GM18505 (cell line): ENCODE measurements at regions not wholly inside any gene's neighbourhood (a gene's known extent, or its start where the extent isn't known, plus 50 kb on each side); places are given as distances from the start of the nearest gene placed in this dataset.

Source experiments
- ATAC-seq: cut with Tn5 transposase; IDR thresholded peaks from one replicate; pipeline ENCODE4 v1.9.1; 2021; ENCODE audit not compliant: unreplicated experiment
- POLR2A ChIP-seq: IDR thresholded peaks from 4 replicates; pipeline ENCODE4 v1.6.1; 2011; ENCODE audit warnings: borderline replicate concordance; ENCODE audit not compliant: insufficient read depth, insufficient read length; ENCODE audit errors: extremely low read depth

DNA sequence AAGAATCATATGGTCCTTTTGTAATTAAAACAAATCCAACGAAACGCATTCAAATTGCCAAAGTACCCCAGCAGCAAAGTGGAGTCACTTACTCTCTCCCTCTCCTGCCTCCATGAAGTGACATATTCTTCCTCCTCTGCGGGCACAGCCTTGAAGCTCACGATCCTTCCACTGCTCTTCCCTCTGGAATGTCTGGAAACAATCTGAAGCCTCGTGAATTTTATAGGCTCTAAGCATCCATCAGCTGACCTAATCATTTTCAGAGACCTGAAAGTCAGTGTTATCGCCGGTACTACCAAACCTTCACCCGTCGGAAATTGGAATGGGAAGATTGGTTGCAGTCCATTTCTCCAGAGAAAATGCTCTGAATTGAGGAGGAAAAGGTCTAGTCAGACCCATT is 134.5 kb upstream of the FOXF1 start:
- no peak for ATAC-seq
- TF ChIP-seq POLR2A, result no peak

DNA sequence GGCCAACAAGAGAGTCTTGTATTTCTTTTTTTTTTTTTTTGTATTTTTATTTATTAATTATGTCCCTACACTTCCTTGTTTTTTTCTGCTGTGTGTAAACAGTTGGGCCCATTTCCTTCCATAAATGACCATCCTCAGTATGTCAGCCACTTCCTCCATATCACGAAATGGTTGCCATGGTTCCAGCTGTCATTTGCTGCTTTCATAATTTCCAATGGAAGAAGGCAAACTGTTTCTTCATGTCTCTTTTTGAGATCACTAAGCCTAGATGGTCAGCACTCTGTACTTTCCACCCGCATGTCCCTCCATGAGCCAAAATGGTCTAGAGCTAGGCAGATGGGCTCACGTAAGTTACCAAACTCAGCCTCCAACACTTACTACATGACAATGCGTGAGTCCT is 133.5 kb upstream of the FOXF1 start:
- ATAC-seq, result no peak
- no peak for TF ChIP-seq POLR2A

- TF ChIP-seq POLR2A, result no peak
- ATAC-seq, result no peak
Observed at GRCh38 chr16:86377251-86378022, 132.9 kb upstream of the FOXF1 start.

GRCh38 chr16:86378128-86378527 is 132.2 kb upstream of the FOXF1 start:
- no peak for ATAC-seq

DNA sequence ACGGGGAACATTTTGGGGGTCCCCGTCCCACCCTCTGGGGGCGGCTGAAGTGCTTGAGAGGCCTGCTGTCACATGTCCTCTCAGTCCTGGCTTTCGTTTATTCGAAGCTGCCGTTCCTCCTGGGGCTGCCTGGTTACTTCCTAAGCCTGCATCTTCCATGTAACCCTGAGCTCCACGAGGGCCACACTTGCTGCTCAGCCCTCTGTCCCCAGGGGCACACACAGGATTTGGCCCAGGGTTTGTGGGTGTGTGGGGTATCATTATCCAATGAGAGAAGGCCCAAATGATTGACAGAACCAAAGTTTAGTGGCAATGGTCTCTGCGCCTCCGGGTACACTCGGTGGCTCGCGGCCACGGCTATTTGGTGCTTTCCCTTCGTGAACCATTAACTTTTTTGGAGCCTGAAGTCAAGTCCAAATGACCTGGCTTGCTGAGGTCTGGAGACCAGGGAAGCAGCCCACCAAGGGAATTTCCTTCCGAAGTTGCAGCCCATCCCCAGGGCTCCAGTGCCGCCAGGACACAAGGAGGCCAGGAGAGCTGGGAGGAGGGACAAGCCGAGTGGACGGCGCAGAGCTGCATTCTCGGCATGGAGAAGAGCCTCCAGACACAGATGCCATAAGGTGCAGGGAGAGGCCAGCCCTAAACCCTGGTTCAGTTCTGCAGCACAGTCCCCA is 131.4 kb upstream of the FOXF1 start:
- ATAC-seq, result no peak
- TF ChIP-seq POLR2A, result no peak

More at GRCh38 chr16:86378128-86378527, 132.2 kb upstream of the FOXF1 start:
- TF ChIP-seq POLR2A, result no peak

GRCh38 chr16:86379505-86379846 is 130.9 kb upstream of the FOXF1 start:
- ATAC-seq, result no peak
- no peak for TF ChIP-seq POLR2A

GRCh38 chr16:86380030-86380429 is 130.3 kb upstream of the FOXF1 start:
- ATAC-seq, result no peak
- no peak for TF ChIP-seq POLR2A

DNA sequence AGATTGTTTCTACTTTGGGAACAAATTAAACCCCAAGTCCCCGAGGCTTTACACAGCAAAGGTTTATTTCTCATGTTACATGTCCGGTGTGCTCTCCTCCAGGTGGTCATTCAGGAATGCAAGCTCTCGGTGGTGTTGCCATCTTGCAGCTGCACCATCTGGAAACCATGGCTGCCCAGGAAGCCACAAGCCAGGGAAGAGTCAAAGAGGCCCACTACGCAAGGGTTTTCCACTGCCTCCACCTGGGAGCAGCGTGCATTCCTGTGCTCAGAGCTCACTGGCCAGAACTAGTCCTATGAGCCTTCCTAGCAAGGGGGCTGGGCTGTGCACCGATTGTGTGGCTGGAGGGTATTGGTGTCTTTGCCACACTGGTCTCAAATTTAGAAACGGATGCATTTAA is 128.8 kb upstream of the FOXF1 start:
- no peak for TF ChIP-seq POLR2A
- no peak for ATAC-seq

DNA sequence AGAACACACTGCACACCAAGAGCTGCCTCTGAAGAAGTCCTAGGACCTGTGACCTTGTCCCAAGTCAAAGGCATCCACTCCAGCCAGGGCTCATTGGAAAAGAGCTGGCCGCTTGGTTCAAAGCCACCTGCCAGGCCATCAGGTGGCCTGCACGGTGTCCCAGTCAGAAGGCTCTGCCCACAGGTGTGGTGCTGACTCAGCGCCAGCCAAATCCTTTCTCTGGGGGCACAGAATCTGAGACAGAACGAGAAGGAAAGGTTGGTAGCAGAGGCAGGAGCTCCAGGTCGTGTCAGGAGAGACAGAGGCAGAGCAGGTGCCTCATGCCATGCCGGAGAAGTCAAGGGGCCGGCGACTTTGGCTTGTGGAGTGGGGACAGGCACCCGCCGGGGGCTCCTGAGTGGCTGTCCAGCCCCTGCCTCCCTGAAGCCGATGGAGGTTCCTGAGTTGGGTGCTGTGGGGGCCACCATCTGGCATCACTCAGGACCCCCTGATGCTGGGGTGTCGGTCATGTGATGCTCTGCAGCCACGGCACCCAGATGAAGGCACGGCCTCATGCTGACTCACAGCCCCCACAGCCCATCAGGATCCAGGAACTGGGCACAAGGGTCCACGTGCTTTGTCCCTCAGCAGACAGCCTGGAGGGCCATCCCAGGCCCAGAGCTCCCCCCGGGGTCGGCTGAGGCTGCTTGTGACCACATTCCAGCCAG is 128.1 kb upstream of the FOXF1 start:
- no peak for TF ChIP-seq POLR2A
- ATAC-seq, result no peak

DNA sequence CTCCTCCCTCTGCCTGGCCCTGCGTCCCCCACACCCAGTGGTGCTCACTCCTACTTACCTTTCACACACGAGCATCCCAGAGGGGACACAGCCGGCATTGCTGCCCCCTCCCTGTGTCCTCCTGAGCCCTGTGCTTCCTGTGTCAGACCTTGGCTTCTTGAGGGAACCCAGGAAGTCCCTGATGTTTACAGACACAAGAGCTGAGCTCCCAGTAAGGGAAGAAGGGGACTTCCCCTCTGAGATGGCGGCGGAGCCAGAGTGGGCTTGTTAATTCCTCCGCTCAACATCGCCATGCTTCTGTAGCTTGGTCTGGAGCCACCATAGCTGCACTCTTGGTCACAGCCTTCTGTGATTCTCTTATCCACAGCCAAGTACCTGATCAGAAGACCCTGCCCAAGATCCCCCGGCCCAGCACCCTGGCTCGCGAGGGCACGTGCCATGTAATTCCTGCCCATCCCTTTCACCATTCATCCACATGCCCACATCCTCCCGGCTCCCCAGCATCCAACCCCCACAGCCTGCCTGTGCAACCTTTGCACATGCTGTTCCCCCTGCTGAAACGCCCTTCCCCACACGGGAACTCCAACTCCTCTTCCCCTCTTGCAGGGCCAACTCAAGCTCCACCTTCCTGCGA is 127.4 kb upstream of the FOXF1 start:
- no peak for ATAC-seq
- no peak for TF ChIP-seq POLR2A

DNA sequence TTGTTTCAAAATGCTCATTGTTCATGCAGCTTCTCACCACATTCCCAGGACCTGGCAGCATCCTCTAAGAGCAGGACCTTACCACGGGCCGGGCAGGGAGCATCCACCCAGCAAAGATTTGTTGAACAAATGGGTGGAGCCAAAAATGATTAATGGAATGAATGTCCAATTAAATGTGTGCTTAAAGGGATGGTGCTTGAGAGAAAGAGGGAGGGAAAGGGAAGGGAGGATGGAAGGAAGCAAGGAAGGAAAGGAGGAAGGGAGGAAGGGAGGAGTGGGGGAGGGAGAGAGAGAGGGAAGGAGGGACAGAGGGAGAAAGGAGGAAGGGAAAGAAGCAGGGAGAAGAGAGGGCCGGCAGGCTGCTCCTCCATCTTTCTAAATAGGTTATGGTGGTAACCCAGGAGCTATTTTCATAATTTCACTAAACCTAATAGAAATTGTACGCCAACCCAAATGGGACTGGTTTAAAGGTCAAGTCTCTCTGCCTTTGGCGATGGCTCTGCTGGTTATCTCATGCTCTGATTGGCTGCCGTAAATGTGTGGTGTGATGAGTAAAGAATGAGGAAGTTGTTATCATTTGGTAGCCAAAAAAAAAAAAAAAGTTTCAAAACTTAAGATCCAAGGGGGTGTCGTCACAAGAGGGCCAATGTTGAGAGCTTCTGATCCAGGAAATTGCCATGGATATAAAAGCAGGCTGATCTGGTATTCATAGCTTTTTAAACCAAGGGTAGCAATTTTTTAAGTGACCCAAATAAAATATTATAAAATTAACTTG is 126.7 kb upstream of the FOXF1 start:
- TF ChIP-seq POLR2A, result no peak
- no peak for ATAC-seq

DNA sequence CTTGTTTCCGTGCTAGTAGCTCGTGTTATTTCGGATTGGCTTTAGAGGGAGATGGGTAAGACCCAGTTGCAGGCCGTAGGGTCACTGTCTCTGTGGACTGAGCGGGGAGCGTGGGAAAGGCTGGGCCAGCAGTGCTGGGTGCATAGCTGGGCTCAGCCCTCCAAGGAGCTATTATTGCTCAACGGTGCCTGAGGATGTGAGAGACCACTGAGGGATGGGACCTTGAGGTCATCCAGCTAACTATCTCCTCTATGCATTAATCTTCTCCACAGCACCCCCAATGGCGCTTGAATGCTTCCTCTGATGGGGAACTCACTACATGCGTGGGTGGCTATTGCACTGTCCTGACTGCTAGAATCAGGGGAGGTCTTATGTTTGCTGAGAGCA is 126.1 kb upstream of the FOXF1 start:
- TF ChIP-seq POLR2A, result no peak
- ATAC-seq, result no peak

- ATAC-seq, result no peak
- no peak for TF ChIP-seq POLR2A
Observed at GRCh38 chr16:86384980-86385379, 125.3 kb upstream of the FOXF1 start.
